Neural cell (in vitro differentiated cells): ENCODE measurements at regions not wholly inside any gene's neighbourhood (a gene's known extent, or its start where the extent isn't known, plus 50 kb on each side); places are given as distances from the start of the nearest gene placed in this dataset.

Experiments
- H2AFZ ChIP-seq: fragments of 200-600, 300-800 bp; sonication (generic), shearing (Covaris generic); 2 replicates; pipeline ENCODE4 v1.6.0; 2014; ENCODE audit warnings: low read depth, mild to moderate bottlenecking, antibody characterized with exemption, low read length, moderate library complexity
- H3F3A ChIP-seq: fragments of 200-600 bp; shearing (Covaris generic); 2 replicates; pipeline ENCODE4 v1.6.1; 2016; ENCODE audit warnings: mild to moderate bottlenecking, moderate library complexity, mixed read lengths, antibody characterized with exemption, low read length; ENCODE audit not compliant: insufficient read depth, poor library complexity, severe bottlenecking
- H3K27ac ChIP-seq: fragments of 200-600, 300-800 bp; sonication (generic), shearing (Covaris generic); 2 replicates; pipeline ENCODE4 v1.5.1; 2014; ENCODE audit warnings: mild to moderate bottlenecking, low read length, moderate library complexity
- H3K27me3 ChIP-seq: fragments of 300-800, 200-600 bp; sonication (generic), shearing (Covaris generic); 2 replicates; pipeline ENCODE4 v1.6.0; 2014; ENCODE audit warnings: mild to moderate bottlenecking, low read depth, low read length, moderate library complexity; ENCODE audit not compliant: insufficient read depth
- H3K36me3 ChIP-seq: fragments of 300-800, 200-600 bp; sonication (generic), shearing (Covaris generic); 2 replicates; pipeline ENCODE4 v1.5.1; 2014; ENCODE audit warnings: mild to moderate bottlenecking, antibody characterized with exemption, low read length, moderate library complexity; ENCODE audit not compliant: insufficient read depth
- H3K4me2 ChIP-seq: fragments of 300-800, 200-600 bp; sonication (generic), shearing (Covaris generic); 2 replicates; pipeline ENCODE4 v1.6.0; 2014; ENCODE audit warnings: mild to moderate bottlenecking, low read length
- H3K4me3 ChIP-seq: fragments of 300-800, 200-600 bp; sonication (generic), shearing (Covaris generic); 2 replicates; pipeline ENCODE4 v1.5.1; 2014; ENCODE audit warnings: mild to moderate bottlenecking, low read length, moderate library complexity
- H3K79me2 ChIP-seq: fragments of 200-600 bp; shearing (Covaris generic); replicated peaks from 2 replicates; pipeline ENCODE4 v1.6.0; 2014; ENCODE audit warnings: mild to moderate bottlenecking, low read length, moderate library complexity; ENCODE audit not compliant: insufficient read depth
- H3K9ac ChIP-seq: fragments of 300-800, 200-600 bp; sonication (generic), shearing (Covaris generic); 2 replicates; pipeline ENCODE4 v1.6.1; 2016; ENCODE audit warnings: mild to moderate bottlenecking, low read length, mixed read lengths
- H3K9me2 ChIP-seq: fragments of 200-600 bp; shearing (Covaris generic); 2 replicates; pipeline ENCODE4 v1.6.1; 2016; ENCODE audit warnings: mild to moderate bottlenecking, low read length, mixed read lengths; ENCODE audit not compliant: insufficient read depth
- H3K9me3 ChIP-seq: fragments of 200-600, 300-800 bp; sonication (generic), shearing (Covaris generic); 2 replicates; pipeline ENCODE4 v1.6.1; 2016; ENCODE audit warnings: mild to moderate bottlenecking, mixed run types, low read length, moderate library complexity, mixed read lengths
- H4K20me1 ChIP-seq: fragments of 200-600 bp; shearing (Covaris generic); 2 replicates; pipeline ENCODE4 v1.6.1; 2016; ENCODE audit warnings: mild to moderate bottlenecking, mixed run types; ENCODE audit not compliant: insufficient read depth
- CTCF ChIP-seq: fragments of 450-650 bp; IDR thresholded peaks from 2 replicates; pipeline ENCODE4 v1.5.1; 2014; ENCODE audit warnings: antibody characterized with exemption, mild to moderate bottlenecking, moderate library complexity; ENCODE audit not compliant: poor library complexity, severe bottlenecking
- EP300 ChIP-seq: fragments of 450-650 bp; conservative IDR thresholded peaks from 2 replicates; pipeline ENCODE4 v1.6.1; 2014; ENCODE audit warnings: antibody characterized with exemption, mild to moderate bottlenecking, moderate library complexity; ENCODE audit not compliant: poor library complexity, severe bottlenecking
- EZH2 ChIP-seq: fragments of 200-600, 300-800 bp; shearing (Covaris generic), sonication (generic); IDR thresholded peaks from 2 replicates; pipeline ENCODE4 v1.6.1; 2014; ENCODE audit warnings: antibody characterized with exemption, low read length, borderline replicate concordance, mild to moderate bottlenecking; ENCODE audit not compliant: insufficient read depth, poor library complexity, severe bottlenecking
- MXI1 ChIP-seq: fragments of 450-650 bp; conservative IDR thresholded peaks from 2 replicates; pipeline ENCODE4 v1.6.1; 2014; ENCODE audit warnings: antibody characterized with exemption, mild to moderate bottlenecking; ENCODE audit not compliant: poor library complexity, severe bottlenecking
- POLR2AphosphoS5 ChIP-seq: IDR thresholded peaks from 2 replicates; pipeline ENCODE4 v1.6.1; 2012
- RAD21 ChIP-seq: fragments of 450-650 bp; conservative IDR thresholded peaks from 2 replicates; pipeline ENCODE4 v1.6.1; 2014; ENCODE audit warnings: antibody characterized with exemption, mild to moderate bottlenecking, moderate library complexity
- REST ChIP-seq: IDR thresholded peaks from 2 replicates; pipeline ENCODE4 v1.6.1; 2012; ENCODE audit warnings: borderline replicate concordance
- SMC3 ChIP-seq: fragments of 450-650 bp; conservative IDR thresholded peaks from 2 replicates; pipeline ENCODE4 v1.6.1; 2014; ENCODE audit warnings: antibody characterized with exemption, mild to moderate bottlenecking, moderate library complexity; ENCODE audit not compliant: poor library complexity
- TAF1 ChIP-seq: IDR thresholded peaks from 2 replicates; pipeline ENCODE4 v1.6.1; 2012; ENCODE audit warnings: low read depth

- H3K4me2 ChIP-seq: no peak overlapping the region
- H2AFZ ChIP-seq: no peak overlapping the region
- no peaks in the 10 kb centered on the region for H3K9me3 ChIP-seq
- H3K36me3 ChIP-seq: no peaks in the 10 kb centered on the region
- no peaks in the 10 kb centered on the region for H3K79me2 ChIP-seq
- no peak overlapping the region for H3K27ac ChIP-seq
- H3K4me3 ChIP-seq: no peak overlapping the region
- H4K20me1 ChIP-seq: no peaks in the 10 kb centered on the region
- H3K9me2 ChIP-seq: no peaks in the 10 kb centered on the region
- H3K27me3 ChIP-seq: no peaks in the 10 kb centered on the region
- H3F3A ChIP-seq: no peaks in the 10 kb centered on the region
- no peak for TF ChIP-seq EP300
- no peak for TF ChIP-seq REST
- TF ChIP-seq POLR2AphosphoS5: no peak
- no peak for TF ChIP-seq EZH2
- H3K9ac ChIP-seq: no peak overlapping the region
These were observed 711.8 kb upstream of the CTNND2 start for GRCh38 chr5:12616093-12616492.

GRCh38 chr5:12615141-12615820, 711.0 kb upstream of the CTNND2 start:
- no peak for TF ChIP-seq RAD21
- TF ChIP-seq EZH2: no peak
- TF ChIP-seq POLR2AphosphoS5: no peak
- no peak for TF ChIP-seq TAF1
- TF ChIP-seq SMC3: no peak
- TF ChIP-seq EP300: no peak
- no peak for TF ChIP-seq REST
- no peak for TF ChIP-seq MXI1
- no peak for TF ChIP-seq CTCF
- no peaks in the 10 kb centered on the region for H4K20me1 ChIP-seq
- no peak overlapping the region for H3K9ac ChIP-seq
- H3K27ac ChIP-seq: no peak overlapping the region
- H3F3A ChIP-seq: no peaks in the 10 kb centered on the region
- H3K9me2 ChIP-seq: no peaks in the 10 kb centered on the region
- no peak overlapping the region for H2AFZ ChIP-seq
- no peaks in the 10 kb centered on the region for H3K27me3 ChIP-seq
- no peak overlapping the region for H3K4me3 ChIP-seq
- H3K9me3 ChIP-seq: no peaks in the 10 kb centered on the region
- no peaks in the 10 kb centered on the region for H3K36me3 ChIP-seq
- H3K79me2 ChIP-seq: no peaks in the 10 kb centered on the region
- H3K4me2 ChIP-seq: no peak overlapping the region
